Small intestine (tissue), 7 donors: ENCODE measurements at regions not wholly inside any gene's neighbourhood (a gene's known extent, or its start where the extent isn't known, plus 50 kb on each side); places are given as distances from the start of the nearest gene placed in this dataset.

Source experiments
- DNase-seq, 2 donors: peaks; one replicate each; pipeline versions ENCODE4 v3.0.0 to v3.0.0-alpha.2; 2013
- FAIRE-seq: peaks from 2 replicates; lab custom pipeline; 2012; peaks lifted over from hg19 to GRCh38; lab: Jason Lieb, UNC
- H3K27ac ChIP-seq, 3 donors: one replicate each; pipeline ENCODE4 v1.5.1; 2013; ENCODE audit warnings: low read length in 2 of 3, mild to moderate bottlenecking in 2 of 3, control low read depth in 1 of 3, inconsistent platforms in 1 of 3, low read depth in 1 of 3, moderate library complexity in 1 of 3
- H3K27me3 ChIP-seq, 3 donors: one replicate each; pipeline ENCODE4 v1.6.1; 2013; ENCODE audit warnings: low read length in 3 of 3, inconsistent platforms in 1 of 3; ENCODE audit not compliant: control insufficient read depth in 3 of 3, insufficient read depth in 3 of 3
- H3K36me3 ChIP-seq, 3 donors: one replicate each; pipeline ENCODE4 v1.6.1; 2013; ENCODE audit warnings: low read length in 3 of 3, inconsistent platforms in 1 of 3, low read depth in 1 of 3, mild to moderate bottlenecking in 1 of 3, moderate library complexity in 1 of 3; ENCODE audit not compliant: control insufficient read depth in 3 of 3, insufficient read depth in 2 of 3
- H3K4me1 ChIP-seq, 3 donors: one replicate each; pipeline ENCODE4 v1.6.1; 2013; ENCODE audit warnings: low read length in 2 of 3, inconsistent platforms in 1 of 3, low read depth in 1 of 3, mild to moderate bottlenecking in 1 of 3, moderate library complexity in 1 of 3; ENCODE audit not compliant: control insufficient read depth in 3 of 3, insufficient read depth in 2 of 3
- H3K4me3 ChIP-seq, 3 donors: one replicate each; pipeline ENCODE4 v1.5.1; 2013; ENCODE audit warnings: low read length in 3 of 3, control low read depth in 1 of 3, inconsistent platforms in 1 of 3, low read depth in 1 of 3, mild to moderate bottlenecking in 1 of 3, moderate library complexity in 1 of 3
- H3K9me3 ChIP-seq, 2 donors: one replicate each; pipeline ENCODE4 v1.6.1; 2013; ENCODE audit warnings: low read depth in 1 of 2, low read length in 1 of 2; ENCODE audit not compliant: control insufficient read depth in 2 of 2, insufficient read depth in 1 of 2
- WGBS, 3 donors: extraction: QIAGEN DNeasy Blood & Tissue Kit; methylation state at CpG; one replicate each; pipeline ENCODE4 v1.1.7; 2013; 5-methylcytosine and 5-hydroxymethylcytosine counted together
- donor health status: healthy with polysubstance abuse.
- donor health status: control.
- donor health status: control.
- donor health status: Bipolar disorder and iron deficiency.
- donor health status: healthy.

GRCh38 chr21:35229290-35229689, 180.2 kb upstream of the RUNX1 start:
- Histone ChIP-seq H3K27me3 (no peaks in the 10 kb centered on the region), H3K36me3 (no peaks in the 10 kb centered on the region), H3K4me1 (peaks cover 0 to 4% (median 0%) of the 10 kb centered on the region in 3 donors), H3K4me3 (no peak overlapping the region), H3K9me3 (no peaks in the 10 kb centered on the region), H3K27ac (no peak overlapping the region)
- 11 to 35% (median 30%) methylated on average over 3 of the region's 3 CpGs for WGBS, 3 donors
- FAIRE-seq (no peak), DNase-seq (peak in 1 of 2 donors; percentile 32)

- no peaks in the 10 kb centered on the region for H3K36me3 ChIP-seq
- no peak for FAIRE-seq
- WGBS, 3 donors = 70 to 77% (median 76%) methylated on average over 5 of the region's 5 CpGs
- H3K27me3 ChIP-seq = no peaks in the 10 kb centered on the region
- H3K9me3 ChIP-seq = no peaks in the 10 kb centered on the region
- H3K4me3 ChIP-seq = no peak overlapping the region
- H3K27ac ChIP-seq = peak overlapping the region in 1 of 3 donors; percentile 41
- peaks cover 0 to 4% (median 0%) of the 10 kb centered on the region in 3 donors for H3K4me1 ChIP-seq
- no peak for DNase-seq
These were observed 178.7 kb upstream of the RUNX1 start for GRCh38 chr21:35227786-35228185.

- peak overlapping the region in 1 of 3 donors; percentile 41 for H3K27ac ChIP-seq
- no peaks in the 10 kb centered on the region for H3K36me3 ChIP-seq
- FAIRE-seq (no peak), DNase-seq (peak in 1 of 2 donors; percentile 29)
- no peak overlapping the region for H3K4me3 ChIP-seq
- peaks cover 0 to 4% (median 0%) of the 10 kb centered on the region in 3 donors for H3K4me1 ChIP-seq
- no peaks in the 10 kb centered on the region for H3K9me3 ChIP-seq
- WGBS, 3 donors = 69 to 78% (median 71%) methylated on average over 13 of the region's 13 CpGs
- no peaks in the 10 kb centered on the region for H3K27me3 ChIP-seq
These were observed 178.1 kb upstream of the RUNX1 start for GRCh38 chr21:35226968-35227744.

GRCh38 chr21:35226328-35226727, 177.2 kb upstream of the RUNX1 start:
- no peak for DNase-seq

GRCh38 chr21:35225573-35225972, 176.5 kb upstream of the RUNX1 start:
- H3K4me3 ChIP-seq = no peak overlapping the region
- FAIRE-seq (no peak), DNase-seq (no peak)
- WGBS, 3 donors = 90 to 96% (median 95%) methylated on average over 6 of the region's 6 CpGs
- no peaks in the 10 kb centered on the region for H3K27me3 ChIP-seq
- no peak overlapping the region for H3K27ac ChIP-seq
- H3K36me3 ChIP-seq = no peaks in the 10 kb centered on the region
- H3K9me3 ChIP-seq = no peaks in the 10 kb centered on the region
- H3K4me1 ChIP-seq = peaks cover 0 to 4% (median 0%) of the 10 kb centered on the region in 3 donors

More at GRCh38 chr21:35226328-35226727, 177.2 kb upstream of the RUNX1 start:
- Histone ChIP-seq H3K9me3 (no peaks in the 10 kb centered on the region), H3K4me3 (no peak overlapping the region), H3K36me3 (no peaks in the 10 kb centered on the region), H3K4me1 (peaks cover 0 to 4% (median 0%) of the 10 kb centered on the region in 3 donors), H3K27me3 (no peaks in the 10 kb centered on the region), H3K27ac (no peak overlapping the region)
- WGBS, 3 donors = 71 to 87% (median 82%) methylated on average over 6 of the region's 6 CpGs
- FAIRE-seq = no peak

GRCh38 chr21:35223480-35224156, 174.5 kb upstream of the RUNX1 start:
- Histone ChIP-seq H3K4me3 (no peak overlapping the region), H3K27me3 (no peaks in the 10 kb centered on the region), H3K36me3 (no peaks in the 10 kb centered on the region), H3K27ac (no peak overlapping the region), H3K4me1 (peaks cover 0 to 4% (median 0%) of the 10 kb centered on the region in 3 donors), H3K9me3 (no peaks in the 10 kb centered on the region)
- FAIRE-seq (no peak), DNase-seq (no peak)
- 42 to 65% (median 57%) methylated on average over 6 of the region's 6 CpGs for WGBS, 3 donors

- Histone ChIP-seq H3K4me1 (peaks cover 0 to 4% (median 0%) of the 10 kb centered on the region in 3 donors), H3K4me3 (no peak overlapping the region), H3K27me3 (no peaks in the 10 kb centered on the region), H3K27ac (peak overlapping the region in 1 of 3 donors; percentile 37), H3K9me3 (no peaks in the 10 kb centered on the region), H3K36me3 (no peaks in the 10 kb centered on the region)
- FAIRE-seq (no peak), DNase-seq (no peak)
- 38 to 46% (median 39%) methylated on average over 3 of the region's 3 CpGs for WGBS, 3 donors
These were observed 173.4 kb upstream of the RUNX1 start for GRCh38 chr21:35222541-35222941.

GRCh38 chr21:35222021-35222420, 172.9 kb upstream of the RUNX1 start:
- Histone ChIP-seq H3K4me1 (peaks cover 0 to 4% (median 0%) of the 10 kb centered on the region in 3 donors), H3K27me3 (no peaks in the 10 kb centered on the region), H3K36me3 (no peaks in the 10 kb centered on the region), H3K9me3 (no peaks in the 10 kb centered on the region), H3K4me3 (no peak overlapping the region), H3K27ac (peak overlapping the region in 1 of 3 donors; percentile 37)
- no peak for DNase-seq
- FAIRE-seq = no peak
- WGBS, 3 donors = 79 to 83% (median 80%) methylated on average over 3 of the region's 3 CpGs
